OCI-LY1 (cell line): ENCODE measurements at regions not wholly inside any gene's neighbourhood (a gene's known extent, or its start where the extent isn't known, plus 50 kb on each side); places are given as distances from the start of the nearest gene placed in this dataset.

Experiments
- H2AFZ ChIP-seq: fragments of 200-600 bp; sonication (generic), shearing (Covaris generic); 2 replicates; pipeline ENCODE4 v1.6.0; 2014; ENCODE audit warnings: antibody characterized with exemption, mild to moderate bottlenecking, low read length
- H3F3A ChIP-seq: fragments of 200-600 bp; sonication (generic), shearing (Covaris generic); 2 replicates; pipeline ENCODE4 v1.6.0; 2014; ENCODE audit warnings: mild to moderate bottlenecking, antibody characterized with exemption, low read length, moderate library complexity; ENCODE audit not compliant: insufficient read depth
- H3K27ac ChIP-seq: fragments of 200-600 bp; sonication (generic); 2 replicates; pipeline ENCODE4 v1.5.1; 2014; ENCODE audit warnings: low read length, mixed run types, mild to moderate bottlenecking, low read depth; ENCODE audit not compliant: poor library complexity, severe bottlenecking
- H3K27me3 ChIP-seq: fragments of 200-600 bp; sonication (generic); 2 replicates; pipeline ENCODE4 v1.6.0; 2014; ENCODE audit warnings: antibody characterized with exemption, mild to moderate bottlenecking, low read length, moderate library complexity; ENCODE audit not compliant: insufficient read depth
- H3K36me3 ChIP-seq: fragments of 200-600 bp; sonication (generic); 2 replicates; pipeline ENCODE4 v1.6.1; 2014; ENCODE audit warnings: mild to moderate bottlenecking, antibody characterized with exemption, low read length, moderate library complexity, mixed read lengths; ENCODE audit not compliant: insufficient read depth
- H3K4me1 ChIP-seq: fragments of 200-600 bp; sonication (generic); 2 replicates; pipeline ENCODE4 v1.5.1; 2014; ENCODE audit warnings: mild to moderate bottlenecking, low read length, moderate library complexity; ENCODE audit not compliant: insufficient read depth, severe bottlenecking
- H3K4me2 ChIP-seq: fragments of 200-600 bp; sonication (generic), shearing (Covaris generic); 2 replicates; pipeline ENCODE4 v1.6.1; 2014; ENCODE audit warnings: low read length
- H3K4me3 ChIP-seq: fragments of 200-600 bp; sonication (generic); 2 replicates; pipeline ENCODE4 v1.5.1; 2014; ENCODE audit warnings: low read length, low read depth, mild to moderate bottlenecking, mixed read lengths; ENCODE audit not compliant: poor library complexity, severe bottlenecking
- H3K79me2 ChIP-seq: fragments of 200-600 bp; shearing (Covaris generic); 2 replicates; pipeline ENCODE4 v1.6.1; 2016; ENCODE audit warnings: mixed run types, low read length, mixed read lengths; ENCODE audit not compliant: insufficient read depth
- H3K9ac ChIP-seq: fragments of 200-600 bp; sonication (generic), shearing (Covaris generic); 2 replicates; pipeline ENCODE4 v1.6.1; 2014; ENCODE audit warnings: mild to moderate bottlenecking, low read length, mixed read lengths
- H3K9me2 ChIP-seq: fragments of 200-600 bp; sonication (generic), shearing (Covaris generic); 2 replicates; pipeline ENCODE4 v1.6.1; 2014; ENCODE audit warnings: low read depth, mild to moderate bottlenecking, low read length, mixed read lengths
- H3K9me3 ChIP-seq: fragments of 200-600 bp; shearing (Covaris generic); 2 replicates; pipeline ENCODE4 v1.6.1; 2014; ENCODE audit warnings: low read length, mixed read lengths
- H4K20me1 ChIP-seq: fragments of 200-600 bp; sonication (generic), shearing (Covaris generic); 2 replicates; pipeline ENCODE4 v1.6.0; 2016; ENCODE audit warnings: mild to moderate bottlenecking, low read length; ENCODE audit not compliant: insufficient read depth
- CTCF ChIP-seq: fragments of 200-600 bp; sonication (generic), shearing (Covaris generic); IDR thresholded peaks from 2 replicates; pipeline ENCODE4 v1.5.1; 2017; ENCODE audit warnings: mild to moderate bottlenecking, antibody characterized with exemption, low read length, moderate library complexity, mixed read lengths
- EZH2 ChIP-seq: fragments of 200-600 bp; sonication (generic), shearing (Covaris generic); IDR thresholded peaks from 2 replicates; pipeline ENCODE4 v1.8.0; 2017; ENCODE audit warnings: borderline replicate concordance, mixed run types, mild to moderate bottlenecking, antibody characterized with exemption, low read length, moderate library complexity, mixed read lengths

GRCh38 chr2:144290276-144290675 lies 229.6 kb downstream of the ZEB2 start:
- TF ChIP-seq EZH2 (no peak), CTCF (no peak)
- Histone ChIP-seq H3K4me2 (no peak overlapping the region), H3K9ac (no peak overlapping the region), H3K27me3 (no peaks in the 10 kb centered on the region), H3F3A (no peaks in the 10 kb centered on the region), H3K79me2 (peaks cover 56% of the 10 kb centered on the region), H3K27ac (no peak overlapping the region), H2AFZ (no peak overlapping the region), H3K4me1 (peaks cover 21% of the 10 kb centered on the region), H3K9me2 (no peaks in the 10 kb centered on the region), H3K9me3 (no peaks in the 10 kb centered on the region), H4K20me1 (no peaks in the 10 kb centered on the region), H3K4me3 (no peak overlapping the region), H3K36me3 (peaks cover 11% of the 10 kb centered on the region; the same call in 1 of the 2 replicates)

GRCh38 chr2:144288438-144288837 lies 231.5 kb downstream of the ZEB2 start:
- no peak for TF ChIP-seq CTCF
- no peak for TF ChIP-seq EZH2

GRCh38 chr2:144285324-144285723 lies 234.6 kb downstream of the ZEB2 start:
- no peak for TF ChIP-seq CTCF
- no peak for TF ChIP-seq EZH2
- no peak overlapping the region for H3K4me2 ChIP-seq
- H3F3A ChIP-seq, result no peaks in the 10 kb centered on the region
- no peak overlapping the region for H3K9ac ChIP-seq
- H3K4me1 ChIP-seq, result peaks cover 54% of the 10 kb centered on the region
- no peaks in the 10 kb centered on the region for H3K9me2 ChIP-seq
- no peaks in the 10 kb centered on the region for H3K9me3 ChIP-seq
- no peaks in the 10 kb centered on the region; the same call in 1 of the 2 replicates for H3K36me3 ChIP-seq
- peak overlapping the region; percentile 57 for H3K27ac ChIP-seq
- H3K79me2 ChIP-seq, result peaks cover 63% of the 10 kb centered on the region
- no peak overlapping the region for H2AFZ ChIP-seq
- H3K27me3 ChIP-seq, result no peaks in the 10 kb centered on the region
- no peak overlapping the region for H3K4me3 ChIP-seq
- H4K20me1 ChIP-seq, result no peaks in the 10 kb centered on the region

More at GRCh38 chr2:144288438-144288837, 231.5 kb downstream of the ZEB2 start:
- H3K27me3 ChIP-seq, result no peaks in the 10 kb centered on the region
- H2AFZ ChIP-seq, result no peak overlapping the region
- H3F3A ChIP-seq, result no peaks in the 10 kb centered on the region
- peaks cover 24% of the 10 kb centered on the region for H3K4me1 ChIP-seq
- H3K36me3 ChIP-seq, result peaks cover 11% of the 10 kb centered on the region; the same call in 1 of the 2 replicates
- H3K79me2 ChIP-seq, result peaks cover 66% of the 10 kb centered on the region
- no peak overlapping the region for H3K4me2 ChIP-seq
- H3K9ac ChIP-seq, result no peak overlapping the region
- H3K27ac ChIP-seq, result no peak overlapping the region
- H4K20me1 ChIP-seq, result no peaks in the 10 kb centered on the region
- no peak overlapping the region for H3K4me3 ChIP-seq
- H3K9me2 ChIP-seq, result no peaks in the 10 kb centered on the region
- H3K9me3 ChIP-seq, result no peaks in the 10 kb centered on the region
